HCT116 (cell line): ENCODE measurements at regions not wholly inside any gene's neighbourhood (a gene's known extent, or its start where the extent isn't known, plus 50 kb on each side); places are given as distances from the start of the nearest gene placed in this dataset.

ENCODE experiments used
- ATAC-seq: fragments of 200-7000 bp; cut with Tn5 transposase; 2 replicates; pipeline ENCODE4 v1.9.1; 2020; ENCODE audit warnings: mild to moderate bottlenecking, moderate library complexity
- BruUV-seq: library from RNA; stranded (reverse); fragments of 400-500 nt; replicated peaks from 2 replicates; lab custom pipeline; 2021; lab: Mats Ljungman, UMichigan
- CTCF ChIA-PET: fragments of 300-600 bp; sonication (Branson Sonifier 250); formaldehyde crosslinking; loops from one replicate; lab custom pipeline; 2021; ENCODE audit warnings: antibody characterized with exemption; lab: Charles Lee
- POLR2A ChIA-PET: fragments of 300-600, 350-600 bp; sonication (Branson Sonifier 250); formaldehyde crosslinking; loops from one replicate; lab custom pipeline; 2021; ENCODE audit warnings: antibody characterized with exemption; lab: Charles Lee
- RAD21 ChIA-PET, 2 experiments: fragments of 300-600 bp; sonication (Branson Sonifier 250); formaldehyde crosslinking; loops; one replicate each; lab custom pipeline; 2023; ENCODE audit warnings: low total read pairs in 2 of 2; ENCODE audit not compliant: uncharacterized antibody in 2 of 2, unreplicated experiment in 2 of 2, low non-redundant PET in 1 of 2; lab: Charles Lee
- DNase-seq: peaks from one replicate; pipeline ENCODE4 v3.0.0-alpha.2; 2010; ENCODE audit warnings: low read depth, low spot score
- H2AFZ ChIP-seq: fragments of 200-600 bp; shearing (Covaris generic), sonication (generic); 2 replicates; pipeline ENCODE4 v1.6.1; 2017; ENCODE audit warnings: low read depth, mixed run types, mixed read lengths, antibody characterized with exemption, low read length; ENCODE audit not compliant: poor library complexity, severe bottlenecking
- H3K27ac ChIP-seq: 2 replicates; pipeline ENCODE4 v1.5.1; 2012; ENCODE audit warnings: low read depth, low read length
- H3K27me3 ChIP-seq: fragments of 200-600 bp; sonication (generic); 2 replicates; pipeline ENCODE4 v1.6.1; 2016; ENCODE audit warnings: mixed run types, low read length, mixed read lengths; ENCODE audit not compliant: insufficient read depth
- H3K36me3 ChIP-seq, 2 experiments: fragments of 200-500 bp in 1 of 2; fragments of 200-600 bp in 1 of 2; sonication (Bioruptor generic) in 1 of 2; sonication (generic) in 1 of 2; 2 replicates each; pipeline versions ENCODE4 v1.5.1 to v1.6.1; 2014 to 2016; ENCODE audit warnings: low read length in 2 of 2, inconsistent platforms in 1 of 2, mixed read lengths in 1 of 2, mixed run types in 1 of 2; ENCODE audit not compliant: insufficient read depth in 2 of 2, control insufficient read depth in 1 of 2
- H3K4me1 ChIP-seq, 2 experiments: fragments of 200-600 bp in 1 of 2; sonication (generic) in 1 of 2; 2 replicates each; pipeline versions ENCODE4 v1.5.1 to v1.6.1; 2012 to 2017; ENCODE audit warnings: low read length in 2 of 2, inconsistent platforms in 1 of 2, mild to moderate bottlenecking in 1 of 2, mixed read lengths in 1 of 2, mixed run types in 1 of 2, moderate library complexity in 1 of 2; ENCODE audit not compliant: insufficient read depth in 2 of 2, control insufficient read depth in 1 of 2
- H3K4me2 ChIP-seq: fragments of 200-600 bp; sonication (generic); 2 replicates; pipeline ENCODE4 v1.6.1; 2017; ENCODE audit warnings: mixed run types, low read length, mixed read lengths
- H3K4me3 ChIP-seq, 2 experiments: fragments of 200-600 bp in 1 of 2; sonication (generic) in 1 of 2; replicated peaks in 1 of 2; 2 replicates each; pipeline ENCODE4 v1.5.1; 2011 to 2016; ENCODE audit warnings: low read length in 2 of 2, control low read depth in 1 of 2, low read depth in 1 of 2, mild to moderate bottlenecking in 1 of 2, mixed read lengths in 1 of 2, mixed run types in 1 of 2
- H3K79me2 ChIP-seq: fragments of 200-600 bp; sonication (generic); 2 replicates; pipeline ENCODE4 v1.6.1; 2017; ENCODE audit warnings: mild to moderate bottlenecking, mixed run types, low read length, moderate library complexity, mixed read lengths; ENCODE audit not compliant: insufficient read depth
- H3K9ac ChIP-seq: fragments of 200-600 bp; sonication (generic); 2 replicates; pipeline ENCODE4 v1.6.1; 2016; ENCODE audit warnings: low read length, mixed read lengths
- H3K9me2 ChIP-seq: fragments of 200-600 bp; sonication (generic), shearing (Covaris generic); 2 replicates; pipeline ENCODE4 v1.6.1; 2017; ENCODE audit warnings: mixed run types, mild to moderate bottlenecking, moderate library complexity; ENCODE audit not compliant: insufficient read depth
- H3K9me3 ChIP-seq, 2 experiments: fragments of 200-500 bp in 1 of 2; fragments of 200-600 bp in 1 of 2; sonication (Bioruptor generic) in 1 of 2; sonication (generic) in 1 of 2; 2 replicates each; pipeline ENCODE4 v1.6.1; 2014 to 2017; ENCODE audit warnings: low read length in 2 of 2, mixed read lengths in 2 of 2, inconsistent platforms in 1 of 2, low read depth in 1 of 2, mild to moderate bottlenecking in 1 of 2, mixed run types in 1 of 2, moderate library complexity in 1 of 2; ENCODE audit not compliant: control insufficient read depth in 1 of 2, insufficient read depth in 1 of 2
- H4K20me1 ChIP-seq: fragments of 200-600 bp; sonication (generic), shearing (Covaris generic); 2 replicates; pipeline ENCODE4 v1.6.1; 2017; ENCODE audit warnings: mixed run types, mild to moderate bottlenecking, moderate library complexity; ENCODE audit not compliant: insufficient read depth
- CEBPB ChIP-seq: IDR thresholded peaks from 2 replicates; pipeline ENCODE4 v1.6.1; 2012; ENCODE audit warnings: low read depth
- EGR1 ChIP-seq: IDR thresholded peaks from 2 replicates; pipeline ENCODE4 v1.6.1; 2012; ENCODE audit warnings: low read depth
- ELF1 ChIP-seq: IDR thresholded peaks from 2 replicates; pipeline ENCODE4 v1.6.1; 2012; ENCODE audit warnings: low read depth, borderline replicate concordance
- EZH2phosphoT487 ChIP-seq: fragments of 200-600 bp; IDR thresholded peaks from 2 replicates; pipeline ENCODE4 v1.6.1; 2018; ENCODE audit warnings: antibody characterized with exemption, borderline replicate concordance
- JUND ChIP-seq: IDR thresholded peaks from 2 replicates; pipeline ENCODE4 v1.6.1; 2012
- POLR2A ChIP-seq: IDR thresholded peaks from 2 replicates; pipeline ENCODE4 v1.7.0; 2011; ENCODE audit warnings: borderline replicate concordance; ENCODE audit not compliant: insufficient read depth, insufficient read length; ENCODE audit errors: extremely low read depth
- POLR2AphosphoS5 ChIP-seq: IDR thresholded peaks from 2 replicates; pipeline ENCODE4 v1.6.1; 2011; ENCODE audit warnings: mild to moderate bottlenecking, low read depth, low read length, moderate library complexity
- RAD21 ChIP-seq: IDR thresholded peaks from 2 replicates; pipeline ENCODE4 v1.6.1; 2012; ENCODE audit warnings: low read depth, mild to moderate bottlenecking
- SIN3A ChIP-seq: IDR thresholded peaks from 2 replicates; pipeline ENCODE4 v1.6.1; 2012; ENCODE audit warnings: low read depth
- TCF7L2 ChIP-seq: IDR thresholded peaks from 2 replicates; pipeline ENCODE4 v1.7.0; 2011; ENCODE audit warnings: borderline replicate concordance, inconsistent platforms; ENCODE audit not compliant: insufficient read depth, insufficient read length; ENCODE audit errors: extremely low read depth
- ZFX ChIP-seq: fragments of 450-650 bp; IDR thresholded peaks from 2 replicates; pipeline ENCODE4 v1.6.1; 2017
- intact Hi-C: fragments of 100-400 bp; cut with micrococcal nuclease; formaldehyde crosslinking; loops from 2 replicates; pipeline ENCODE4 v1.10.0; 2022
- TF ChIP-seq, protein P1 (sequence below), 3 experiments: fragments of 200-600 bp in 1 of 3; sonication (generic) in 1 of 3; IDR thresholded peaks in 2 of 3; conservative IDR thresholded peaks in 1 of 3; 2 replicates each; pipeline ENCODE4 v1.5.1; 2012 to 2017; ENCODE audit warnings: low read depth in 2 of 3, low read length in 2 of 3, antibody characterized with exemption in 1 of 3, borderline replicate concordance in 1 of 3, control low read depth in 1 of 3, mild to moderate bottlenecking in 1 of 3, mixed read lengths in 1 of 3, mixed run types in 1 of 3, moderate library complexity in 1 of 3; ENCODE audit not compliant: insufficient read depth in 1 of 3
- TF ChIP-seq, protein P2 (sequence below): IDR thresholded peaks from 2 replicates; pipeline ENCODE4 v1.6.1; 2012
- TF ChIP-seq, protein P3 (sequence below): IDR thresholded peaks from 2 replicates; pipeline ENCODE4 v1.6.1; 2012
- TF ChIP-seq, protein P4 (sequence below): IDR thresholded peaks from 2 replicates; pipeline ENCODE4 v1.6.1; 2012; ENCODE audit warnings: low read depth

DNA sequence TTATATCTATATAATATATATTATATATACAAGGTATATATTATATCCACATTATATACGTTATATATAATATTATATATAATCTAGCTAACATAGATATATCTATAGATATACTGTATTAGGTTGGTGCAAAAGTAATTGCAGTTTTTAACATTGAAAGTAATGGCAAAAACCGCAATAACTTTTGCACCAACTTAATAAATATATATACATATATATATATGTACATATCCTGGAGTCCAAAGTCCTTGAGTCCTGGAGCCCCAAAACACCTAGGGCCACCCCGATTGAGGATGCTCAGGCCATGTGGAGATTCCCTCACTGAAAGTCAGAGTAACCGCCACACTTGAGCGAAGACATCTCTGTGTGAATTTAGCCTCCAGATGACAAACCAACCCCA lies 408.2 kb upstream of the AUTS2 start:
- no peaks in the 10 kb centered on the region for H3K9me2 ChIP-seq
- H3K79me2 ChIP-seq = no peaks in the 10 kb centered on the region
- no peak overlapping the region for H2AFZ ChIP-seq
- H3K9ac ChIP-seq = no peak overlapping the region
- TF ChIP-seq SIN3A (no peak), POLR2AphosphoS5 (no peak), TCF7L2 (no peak), ELF1 (no peak), ZFX (no peak), CEBPB (no peak), EGR1 (no peak), EZH2phosphoT487 (no peak), RAD21 (no peak), POLR2A (no peak), JUND (no peak)
- TF ChIP-seq, protein P1, sequence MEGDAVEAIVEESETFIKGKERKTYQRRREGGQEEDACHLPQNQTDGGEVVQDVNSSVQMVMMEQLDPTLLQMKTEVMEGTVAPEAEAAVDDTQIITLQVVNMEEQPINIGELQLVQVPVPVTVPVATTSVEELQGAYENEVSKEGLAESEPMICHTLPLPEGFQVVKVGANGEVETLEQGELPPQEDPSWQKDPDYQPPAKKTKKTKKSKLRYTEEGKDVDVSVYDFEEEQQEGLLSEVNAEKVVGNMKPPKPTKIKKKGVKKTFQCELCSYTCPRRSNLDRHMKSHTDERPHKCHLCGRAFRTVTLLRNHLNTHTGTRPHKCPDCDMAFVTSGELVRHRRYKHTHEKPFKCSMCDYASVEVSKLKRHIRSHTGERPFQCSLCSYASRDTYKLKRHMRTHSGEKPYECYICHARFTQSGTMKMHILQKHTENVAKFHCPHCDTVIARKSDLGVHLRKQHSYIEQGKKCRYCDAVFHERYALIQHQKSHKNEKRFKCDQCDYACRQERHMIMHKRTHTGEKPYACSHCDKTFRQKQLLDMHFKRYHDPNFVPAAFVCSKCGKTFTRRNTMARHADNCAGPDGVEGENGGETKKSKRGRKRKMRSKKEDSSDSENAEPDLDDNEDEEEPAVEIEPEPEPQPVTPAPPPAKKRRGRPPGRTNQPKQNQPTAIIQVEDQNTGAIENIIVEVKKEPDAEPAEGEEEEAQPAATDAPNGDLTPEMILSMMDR (IDR thresholded peaks at IDR 0.05 in 2 of 3, conservative IDR thresholded peaks at IDR 0.05 in 1 of 3; ENCODE audit: borderline replicate concordance in 1 of 3, insufficient read depth in 1 of 3, low read depth in 2 of 3, low read length in 2 of 3) = no peak
- TF ChIP-seq, protein P2, sequence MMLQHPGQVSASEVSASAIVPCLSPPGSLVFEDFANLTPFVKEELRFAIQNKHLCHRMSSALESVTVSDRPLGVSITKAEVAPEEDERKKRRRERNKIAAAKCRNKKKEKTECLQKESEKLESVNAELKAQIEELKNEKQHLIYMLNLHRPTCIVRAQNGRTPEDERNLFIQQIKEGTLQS = no peak
- TF ChIP-seq, protein P3, sequence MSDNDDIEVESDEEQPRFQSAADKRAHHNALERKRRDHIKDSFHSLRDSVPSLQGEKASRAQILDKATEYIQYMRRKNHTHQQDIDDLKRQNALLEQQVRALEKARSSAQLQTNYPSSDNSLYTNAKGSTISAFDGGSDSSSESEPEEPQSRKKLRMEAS = no peak
- TF ChIP-seq, protein P4, sequence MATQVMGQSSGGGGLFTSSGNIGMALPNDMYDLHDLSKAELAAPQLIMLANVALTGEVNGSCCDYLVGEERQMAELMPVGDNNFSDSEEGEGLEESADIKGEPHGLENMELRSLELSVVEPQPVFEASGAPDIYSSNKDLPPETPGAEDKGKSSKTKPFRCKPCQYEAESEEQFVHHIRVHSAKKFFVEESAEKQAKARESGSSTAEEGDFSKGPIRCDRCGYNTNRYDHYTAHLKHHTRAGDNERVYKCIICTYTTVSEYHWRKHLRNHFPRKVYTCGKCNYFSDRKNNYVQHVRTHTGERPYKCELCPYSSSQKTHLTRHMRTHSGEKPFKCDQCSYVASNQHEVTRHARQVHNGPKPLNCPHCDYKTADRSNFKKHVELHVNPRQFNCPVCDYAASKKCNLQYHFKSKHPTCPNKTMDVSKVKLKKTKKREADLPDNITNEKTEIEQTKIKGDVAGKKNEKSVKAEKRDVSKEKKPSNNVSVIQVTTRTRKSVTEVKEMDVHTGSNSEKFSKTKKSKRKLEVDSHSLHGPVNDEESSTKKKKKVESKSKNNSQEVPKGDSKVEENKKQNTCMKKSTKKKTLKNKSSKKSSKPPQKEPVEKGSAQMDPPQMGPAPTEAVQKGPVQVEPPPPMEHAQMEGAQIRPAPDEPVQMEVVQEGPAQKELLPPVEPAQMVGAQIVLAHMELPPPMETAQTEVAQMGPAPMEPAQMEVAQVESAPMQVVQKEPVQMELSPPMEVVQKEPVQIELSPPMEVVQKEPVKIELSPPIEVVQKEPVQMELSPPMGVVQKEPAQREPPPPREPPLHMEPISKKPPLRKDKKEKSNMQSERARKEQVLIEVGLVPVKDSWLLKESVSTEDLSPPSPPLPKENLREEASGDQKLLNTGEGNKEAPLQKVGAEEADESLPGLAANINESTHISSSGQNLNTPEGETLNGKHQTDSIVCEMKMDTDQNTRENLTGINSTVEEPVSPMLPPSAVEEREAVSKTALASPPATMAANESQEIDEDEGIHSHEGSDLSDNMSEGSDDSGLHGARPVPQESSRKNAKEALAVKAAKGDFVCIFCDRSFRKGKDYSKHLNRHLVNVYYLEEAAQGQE = no peak
- ATAC-seq = no peak
- H3K9me3 ChIP-seq = peaks cover 12 to 21% of the 10 kb centered on the region in 2 experiments; a peak in 2 of 4 replicates
- no peaks in the 10 kb centered on the region for H3K36me3 ChIP-seq
- ChIA-PET POLR2A (no interaction called here), RAD21 (no interaction called here), CTCF (no interaction called here)
- no peaks in the 10 kb centered on the region for H3K27me3 ChIP-seq
- no peaks in the 10 kb centered on the region for H3K4me1 ChIP-seq
- no TSS peak for BruUV-seq
- no peak overlapping the region for H3K27ac ChIP-seq
- H3K4me3 ChIP-seq = no peak overlapping the region
- no peak for DNase-seq
- no peak overlapping the region for H3K4me2 ChIP-seq
- no peaks in the 10 kb centered on the region for H4K20me1 ChIP-seq
- intact Hi-C loops = no loop called here
